Suprapubic skin (tissue), 3 donors: ENCODE measurements at regions not wholly inside any gene's neighbourhood (a gene's known extent, or its start where the extent isn't known, plus 50 kb on each side); places are given as distances from the start of the nearest gene placed in this dataset.

ENCODE experiments used
- POLR2A ChIP-seq, 2 donors: fragments of 450-650 bp; IDR thresholded peaks; one replicate each; pipeline ENCODE4 v1.6.1; 2017; ENCODE audit warnings: antibody characterized with exemption in 2 of 2, mild to moderate bottlenecking in 2 of 2, moderate library complexity in 2 of 2
- TF ChIP-seq, protein P1 (sequence below), 2 donors: fragments of 200-600 bp in 1 of 2; fragments of 450-650 bp in 1 of 2; sonication (generic) in 1 of 2; IDR thresholded peaks; one replicate each; pipeline ENCODE4 v1.5.1; 2016 to 2019; ENCODE audit warnings: antibody characterized with exemption in 2 of 2, mild to moderate bottlenecking in 1 of 2, moderate library complexity in 1 of 2

DNA sequence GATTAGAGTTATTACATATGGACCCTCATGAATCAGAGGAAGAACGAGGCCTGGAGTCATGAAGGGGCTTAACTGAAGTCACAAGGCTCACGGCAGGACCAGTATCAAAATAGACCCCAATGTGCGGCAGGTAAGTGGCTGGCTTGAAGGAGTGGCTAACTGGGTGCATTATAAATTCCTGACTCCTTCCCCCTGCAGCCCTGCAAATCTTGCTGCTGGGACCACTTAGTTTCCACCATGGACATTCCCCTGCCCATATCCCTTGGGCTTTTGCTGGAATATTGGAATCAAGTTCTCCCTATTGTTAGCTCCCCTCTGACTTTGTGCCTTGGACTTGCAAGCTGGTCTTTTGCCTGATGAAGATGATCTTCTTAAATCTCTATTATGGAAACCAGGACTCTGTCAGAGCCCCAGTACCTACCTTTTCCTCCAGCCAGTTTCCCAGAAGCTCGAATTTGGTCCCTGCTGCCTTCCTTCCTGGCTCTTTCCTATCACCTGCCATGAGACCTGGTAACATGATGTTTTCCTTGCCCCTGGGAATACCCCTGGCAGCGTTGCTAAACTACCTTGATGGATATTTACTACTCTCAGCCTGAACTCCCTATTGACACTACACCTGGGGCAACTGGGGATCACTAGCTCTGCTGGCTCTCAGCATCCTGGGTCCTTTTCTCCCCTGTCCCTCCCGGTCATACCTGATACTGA is 156.0 kb upstream of the JUN start:
- no peak for TF ChIP-seq POLR2A (IDR thresholded peaks at IDR 0.05)
- TF ChIP-seq, protein P1, sequence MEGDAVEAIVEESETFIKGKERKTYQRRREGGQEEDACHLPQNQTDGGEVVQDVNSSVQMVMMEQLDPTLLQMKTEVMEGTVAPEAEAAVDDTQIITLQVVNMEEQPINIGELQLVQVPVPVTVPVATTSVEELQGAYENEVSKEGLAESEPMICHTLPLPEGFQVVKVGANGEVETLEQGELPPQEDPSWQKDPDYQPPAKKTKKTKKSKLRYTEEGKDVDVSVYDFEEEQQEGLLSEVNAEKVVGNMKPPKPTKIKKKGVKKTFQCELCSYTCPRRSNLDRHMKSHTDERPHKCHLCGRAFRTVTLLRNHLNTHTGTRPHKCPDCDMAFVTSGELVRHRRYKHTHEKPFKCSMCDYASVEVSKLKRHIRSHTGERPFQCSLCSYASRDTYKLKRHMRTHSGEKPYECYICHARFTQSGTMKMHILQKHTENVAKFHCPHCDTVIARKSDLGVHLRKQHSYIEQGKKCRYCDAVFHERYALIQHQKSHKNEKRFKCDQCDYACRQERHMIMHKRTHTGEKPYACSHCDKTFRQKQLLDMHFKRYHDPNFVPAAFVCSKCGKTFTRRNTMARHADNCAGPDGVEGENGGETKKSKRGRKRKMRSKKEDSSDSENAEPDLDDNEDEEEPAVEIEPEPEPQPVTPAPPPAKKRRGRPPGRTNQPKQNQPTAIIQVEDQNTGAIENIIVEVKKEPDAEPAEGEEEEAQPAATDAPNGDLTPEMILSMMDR (IDR thresholded peaks at IDR 0.05): no peak
